Amygdala (tissue), 56 donors: ENCODE measurements at regions not wholly inside any gene's neighbourhood (a gene's known extent, or its start where the extent isn't known, plus 50 kb on each side); places are given as distances from the start of the nearest gene placed in this dataset.
A peak's percentile ranks its signal among the peaks of the same experiment; 100 is the strongest.

ENCODE experiments used
- DNase-seq, 56 donors: peaks; one replicate each; lab custom pipeline; 2025; lab: John Stamatoyannopoulos, UW

DNA sequence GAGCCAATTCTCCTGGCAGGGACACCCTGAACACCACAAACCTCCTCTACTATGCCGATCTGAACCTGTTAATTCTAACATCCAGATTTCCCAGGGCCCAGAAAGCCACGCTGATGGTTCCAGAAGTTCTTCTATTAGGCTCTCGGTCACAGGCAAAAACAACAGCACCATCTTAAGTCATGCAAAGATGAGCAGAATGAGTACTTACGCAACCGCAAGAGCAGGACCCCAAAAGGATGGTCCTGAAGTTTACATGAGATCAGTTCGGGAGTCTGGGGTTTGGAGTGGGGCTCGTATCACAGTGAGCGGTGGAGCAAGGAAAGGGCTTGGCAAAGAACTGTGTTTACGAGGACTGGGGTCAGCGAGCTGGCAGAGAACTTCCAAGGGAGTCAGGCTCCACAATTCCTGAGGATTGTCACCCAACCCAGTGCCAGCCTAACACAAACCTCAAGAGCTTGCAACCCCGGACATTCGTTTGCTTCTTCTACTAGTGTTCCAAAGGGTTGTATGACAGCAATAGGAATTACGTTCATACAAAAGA, 532.6 kb downstream of the TNS3 start:
- DNase-seq: no peak

GRCh38 chr7:47047384-47047783, 534.5 kb downstream of the TNS3 start:
- no peak for DNase-seq

DNA sequence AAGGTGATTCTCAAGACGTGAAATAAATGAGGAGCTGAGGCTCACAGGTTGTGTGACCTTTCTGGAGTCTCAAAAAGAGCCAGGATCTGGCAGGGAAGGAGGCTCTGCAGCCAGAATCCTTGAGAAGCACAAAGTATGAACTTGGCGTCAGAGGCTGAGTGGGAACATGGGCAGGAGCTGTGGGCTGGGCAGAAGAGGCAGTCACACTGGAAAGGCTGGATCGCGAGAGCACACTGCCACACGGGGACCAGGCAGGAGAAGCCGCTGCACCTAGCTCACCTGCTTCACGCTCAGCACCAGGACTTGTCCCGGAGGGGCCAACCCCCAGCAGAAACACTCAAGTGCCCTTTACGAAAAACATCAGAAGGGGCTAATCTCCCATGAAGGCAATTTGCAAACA, 535.0 kb downstream of the TNS3 start:
- peak in 1 of 56 donors; percentile 14 for DNase-seq

DNA sequence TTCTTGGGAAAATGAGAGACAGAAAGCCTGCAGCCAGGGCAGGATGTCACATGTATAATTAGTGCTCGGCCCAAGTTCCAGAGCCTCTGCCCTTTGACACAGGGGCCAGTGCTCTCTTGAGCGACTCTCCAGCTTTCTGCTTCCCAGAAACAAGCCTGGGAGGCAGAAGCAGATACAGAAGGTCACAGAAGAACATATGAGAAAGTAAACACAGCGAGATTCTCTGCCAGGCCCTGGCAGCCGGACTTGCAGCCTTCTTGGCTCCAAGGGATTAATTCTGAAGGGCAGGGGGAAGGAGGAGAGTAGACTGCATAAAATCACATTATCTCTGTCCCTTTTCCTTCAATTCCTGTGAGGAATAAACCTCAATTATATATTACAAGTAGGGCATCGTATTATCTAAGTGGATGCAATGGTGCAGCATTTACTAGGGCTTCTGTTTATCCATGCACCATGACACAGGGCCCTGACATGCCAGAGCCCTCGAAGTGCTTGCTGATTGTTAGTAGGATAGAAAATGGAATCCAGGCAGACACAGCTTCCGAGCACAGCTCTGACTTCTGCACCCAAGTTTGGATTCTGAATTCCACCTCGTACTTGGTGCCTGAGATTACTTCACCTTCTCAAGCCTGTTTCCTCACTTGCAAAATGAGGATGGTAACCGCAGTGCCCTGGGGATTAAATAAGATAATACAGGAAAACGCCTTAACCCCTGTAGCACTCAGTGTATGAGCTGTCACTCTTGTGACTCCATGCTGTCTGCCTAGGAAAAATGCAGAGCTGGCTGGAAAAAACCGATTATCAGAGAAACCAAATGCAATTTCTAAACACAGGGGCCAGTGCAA, 536.5 kb downstream of the TNS3 start:
- peak in 2 of 56 donors; percentile 17 to 18 for DNase-seq

DNA sequence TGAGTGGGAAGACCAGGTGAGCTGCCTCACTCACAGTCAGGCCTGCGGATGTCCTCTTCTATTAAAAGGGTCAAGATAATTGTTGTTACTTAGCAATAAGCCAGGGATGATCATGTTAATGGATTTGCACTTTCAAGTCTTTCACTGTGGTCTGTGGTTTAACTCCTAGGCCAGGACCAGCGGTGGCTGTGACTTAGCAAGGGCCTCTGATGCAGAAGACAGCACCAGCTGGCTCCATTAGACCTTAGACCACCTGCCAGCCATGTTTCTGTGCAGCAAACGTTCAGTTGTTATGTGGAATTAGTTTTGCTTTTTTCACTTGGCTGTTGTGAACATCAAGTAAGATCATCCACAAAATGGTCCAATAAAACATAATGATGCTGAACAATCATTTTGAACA, 537.3 kb downstream of the TNS3 start:
- DNase-seq: no peak

GRCh38 chr7:47043304-47043703, 538.6 kb downstream of the TNS3 start:
- DNase-seq: no peak

- no peak for DNase-seq
These were observed 539.2 kb downstream of the TNS3 start for GRCh38 chr7:47042669-47043068.

GRCh38 chr7:47040795-47041347, 541.0 kb downstream of the TNS3 start:
- no peak for DNase-seq

DNA sequence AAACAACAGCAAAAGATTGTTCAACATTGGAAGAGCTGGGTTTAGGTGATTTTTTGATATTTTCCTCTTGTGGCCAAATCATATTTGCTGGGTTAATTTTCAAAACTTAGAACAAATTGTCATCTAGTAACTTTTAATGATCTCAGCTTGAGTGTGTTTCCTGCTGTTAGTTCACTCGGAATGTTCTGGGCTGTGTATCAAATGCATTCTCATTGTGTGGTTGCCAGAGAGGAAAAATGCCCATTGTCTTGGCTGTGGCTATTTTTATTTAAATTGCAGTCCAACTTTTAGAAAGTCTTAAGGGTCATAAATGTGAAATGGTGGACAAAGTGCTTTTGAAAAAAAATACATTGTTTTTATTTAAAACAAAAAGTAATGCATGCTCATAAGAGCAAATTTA, 542.0 kb downstream of the TNS3 start:
- DNase-seq: peak in 2 of 56 donors; percentile 3 to 7

DNA sequence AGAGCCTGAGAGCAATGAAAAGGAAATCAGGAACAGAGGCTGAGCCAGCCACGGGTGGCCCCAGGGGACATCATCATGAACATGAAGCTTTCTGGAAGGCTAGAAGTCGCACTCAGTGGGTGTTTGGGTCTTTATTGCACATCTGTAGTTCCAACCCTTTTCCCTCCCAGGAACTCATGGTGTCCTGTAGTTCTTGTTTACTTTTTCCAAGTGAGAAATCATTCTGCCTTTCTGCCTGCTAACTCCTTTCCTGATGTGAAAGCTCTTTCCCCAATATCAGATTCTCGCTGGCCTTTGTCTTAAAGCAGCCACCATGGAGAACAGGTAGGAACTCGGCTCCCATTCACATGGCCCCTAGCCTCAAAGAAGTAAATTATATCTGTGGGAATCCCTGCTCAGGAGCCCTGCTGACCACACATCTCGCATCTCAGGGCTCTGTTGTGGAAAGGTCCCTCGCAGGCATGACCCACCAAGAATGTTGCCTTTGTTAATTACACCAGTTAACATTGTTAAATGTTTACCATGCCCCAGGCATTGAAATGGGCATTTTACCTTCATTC, 542.7 kb downstream of the TNS3 start:
- no peak for DNase-seq

- DNase-seq: no peak
These were observed 543.3 kb downstream of the TNS3 start for GRCh38 chr7:47038621-47039020.

DNA sequence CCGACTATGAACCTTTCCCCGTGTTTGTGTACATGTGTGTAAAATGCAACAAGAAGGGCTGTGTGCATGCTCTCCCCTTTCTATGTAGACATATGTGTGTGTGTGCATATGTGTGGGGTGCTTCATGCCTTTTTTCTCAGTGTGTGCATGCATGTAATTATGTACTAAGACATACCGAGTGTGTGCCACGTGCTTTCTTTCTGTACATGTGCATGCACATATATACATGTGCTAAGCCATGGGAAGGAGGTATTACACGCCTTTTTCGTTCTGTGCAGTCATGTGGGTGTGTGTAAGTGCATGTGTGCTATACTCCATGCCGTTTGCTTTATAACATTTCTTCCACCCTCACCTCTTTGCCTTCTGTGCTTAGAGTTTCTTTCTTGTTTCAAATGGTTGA, 544.3 kb downstream of the TNS3 start:
- no peak for DNase-seq

DNA sequence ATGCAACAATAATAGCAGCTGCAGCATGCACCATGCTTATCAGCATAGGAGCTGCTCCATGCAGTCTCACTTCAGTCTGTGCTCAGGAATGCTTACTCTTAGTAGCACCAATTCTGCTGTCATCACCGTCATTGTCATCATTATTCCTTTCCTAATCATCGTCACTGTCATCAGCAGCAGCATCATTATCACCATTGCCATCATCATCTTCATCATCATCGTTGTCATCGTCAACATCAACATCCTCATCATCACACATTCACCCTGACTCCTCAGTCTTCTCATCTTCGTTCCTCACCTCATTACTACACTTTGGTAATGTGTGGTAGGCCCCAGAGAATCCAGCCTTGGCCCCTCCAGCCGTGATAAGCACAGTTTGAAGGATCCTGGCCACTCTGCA, 545.0 kb downstream of the TNS3 start:
- no peak for DNase-seq

DNA sequence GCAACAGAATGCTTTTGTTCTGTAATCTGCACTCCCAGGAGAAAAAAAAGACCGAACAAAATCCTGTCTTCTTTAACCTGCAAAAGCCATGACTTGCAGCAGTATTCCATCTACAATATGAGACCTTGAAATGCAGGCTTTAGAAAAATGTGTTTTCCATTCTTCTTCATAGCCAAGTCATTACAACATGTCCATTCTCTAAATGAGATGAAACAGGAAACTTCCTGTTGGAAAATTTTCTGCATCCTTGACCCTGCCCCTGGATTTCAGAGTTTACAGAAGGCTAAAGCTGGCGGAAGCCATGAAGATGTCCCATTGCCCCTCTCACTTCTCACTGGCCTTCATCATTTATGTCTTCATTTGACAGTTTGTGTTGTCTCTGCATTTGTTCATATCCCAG, 546.4 kb downstream of the TNS3 start:
- DNase-seq: no peak

GRCh38 chr7:47034180-47034579, 547.7 kb downstream of the TNS3 start:
- no peak for DNase-seq

DNA sequence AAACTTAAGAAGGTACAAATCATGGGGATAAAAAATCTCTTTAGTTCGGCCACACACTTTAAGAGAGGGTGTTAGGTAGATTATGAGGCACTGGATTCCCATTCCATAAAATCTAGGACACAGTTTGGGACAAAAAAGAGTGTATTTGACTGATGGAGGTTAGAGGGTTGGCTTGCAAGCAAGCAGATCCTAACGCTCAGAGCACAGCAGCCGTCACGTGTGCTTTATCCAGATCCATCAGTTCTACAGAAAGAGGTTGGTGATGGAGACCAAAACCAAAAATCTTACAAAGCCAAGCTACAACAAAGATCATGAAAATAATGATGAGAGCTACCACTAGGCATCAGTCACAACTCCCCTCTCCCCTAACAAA, 549.4 kb downstream of the TNS3 start:
- DNase-seq: no peak

DNA sequence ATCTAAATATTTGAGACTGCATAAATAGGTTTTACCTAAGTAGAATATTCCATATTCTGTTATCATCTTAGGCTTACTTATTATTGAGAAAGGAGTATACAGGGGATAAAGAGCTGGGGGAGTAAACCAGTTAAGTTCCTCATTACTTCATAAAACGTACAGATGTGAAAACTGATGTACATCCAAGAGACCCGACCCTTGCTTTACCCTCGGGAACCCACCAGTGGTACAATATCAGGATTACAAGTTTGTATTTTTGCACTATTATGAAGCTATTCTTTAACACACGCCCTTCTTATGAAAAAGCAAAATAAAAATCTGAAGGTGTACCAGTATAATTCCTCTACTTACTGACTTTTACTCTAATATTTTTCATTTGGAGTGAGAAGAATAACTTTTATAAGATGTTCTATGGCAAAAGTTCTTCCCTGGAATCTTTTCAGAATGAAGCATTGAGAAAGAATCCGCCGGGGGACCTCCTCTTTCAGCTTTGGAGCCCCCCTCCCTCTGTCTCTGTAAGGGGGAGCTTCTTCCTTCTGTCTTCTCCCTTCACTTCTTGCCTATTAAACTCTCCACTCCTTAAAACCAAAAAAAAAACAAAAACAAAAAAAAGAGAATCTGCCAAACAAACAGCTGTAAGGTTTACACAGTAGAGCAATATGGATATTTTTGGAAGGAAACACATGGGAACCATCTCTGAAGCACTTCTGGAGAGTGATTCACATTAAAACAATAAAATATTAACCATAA, 550.0 kb downstream of the TNS3 start:
- no peak for DNase-seq

- DNase-seq: no peak
These were observed 553.6 kb downstream of the TNS3 start for GRCh38 chr7:47028284-47028683.

DNA sequence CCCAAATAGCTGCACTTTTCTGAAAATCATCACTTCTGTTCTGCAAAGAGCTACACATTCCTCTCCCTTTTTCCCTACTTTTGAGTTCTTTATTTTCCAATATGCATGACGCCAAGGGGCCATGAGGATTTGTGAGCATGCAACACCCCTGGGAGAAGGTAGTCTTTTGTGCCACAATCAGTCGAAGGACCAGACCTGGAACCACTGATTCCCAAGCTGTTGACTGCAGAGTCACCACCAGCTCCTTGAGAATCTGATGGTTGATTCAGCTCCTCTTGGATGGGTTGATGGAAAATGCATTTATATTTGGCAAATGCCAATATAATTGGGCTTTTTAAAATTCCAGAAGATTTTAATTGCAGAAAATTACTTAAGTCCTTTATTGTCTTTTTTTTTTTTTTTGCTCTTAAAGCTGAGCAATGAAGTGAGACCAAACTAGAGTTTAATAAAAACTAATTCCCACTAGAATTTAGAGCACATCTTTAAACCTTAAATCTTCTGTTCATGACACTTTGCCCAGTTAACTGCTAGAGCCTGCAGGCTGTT, 554.1 kb downstream of the TNS3 start:
- DNase-seq: no peak

DNA sequence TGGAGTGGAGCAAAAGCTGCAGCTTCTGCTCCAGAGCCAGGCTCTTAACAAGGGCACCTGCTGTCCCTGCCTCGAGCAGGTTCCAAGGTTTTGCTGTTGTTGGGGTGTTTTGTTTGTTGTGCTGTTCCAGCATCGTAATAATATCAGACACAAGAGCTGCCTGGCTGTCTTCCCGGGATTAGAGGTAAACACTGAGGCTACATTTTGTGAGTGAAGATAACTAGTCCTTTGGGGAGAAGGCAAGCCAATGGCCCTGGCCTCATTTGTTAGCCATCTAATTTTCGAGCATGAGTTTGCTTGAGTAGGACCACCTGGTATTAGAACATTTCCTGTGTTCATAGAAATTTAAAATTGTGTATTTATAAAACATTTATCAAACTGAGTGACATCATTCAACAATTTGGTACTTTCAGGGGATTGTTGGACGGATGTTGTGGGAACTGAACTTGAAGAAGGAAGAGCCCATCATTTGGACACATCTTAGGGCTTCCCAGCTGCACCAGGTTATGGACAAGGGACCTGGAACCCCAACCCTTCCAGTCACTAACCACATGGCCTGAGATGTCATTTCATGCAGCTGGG, 555.0 kb downstream of the TNS3 start:
- DNase-seq: no peak
